Glomerular visceral epithelial cell (primary cell): ENCODE measurements at regions not wholly inside any gene's neighbourhood (a gene's known extent, or its start where the extent isn't known, plus 50 kb on each side); places are given as distances from the start of the nearest gene placed in this dataset.

Experiments
- DNase-seq: peaks from one replicate; pipeline ENCODE4 v3.0.0-alpha.2; 2016; ENCODE audit errors: extremely low spot score

DNA sequence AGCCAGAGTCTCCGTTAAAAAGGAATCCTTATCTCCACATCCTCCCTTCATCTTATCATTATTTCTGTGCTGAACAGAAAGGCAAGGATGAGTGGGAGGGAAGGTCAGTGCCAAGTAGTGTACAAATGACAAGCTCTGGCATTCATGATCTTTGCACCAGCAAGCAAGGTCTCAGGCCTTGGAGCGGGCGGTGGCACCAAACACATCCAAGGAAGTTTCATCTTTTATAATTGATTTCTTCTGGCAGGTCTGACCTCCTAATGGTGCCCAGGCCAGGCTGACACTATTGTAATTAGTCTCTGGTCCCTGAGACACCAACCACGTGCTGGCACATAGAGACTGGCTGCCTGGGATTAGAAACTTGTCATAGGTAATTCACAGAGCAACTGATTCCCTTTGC, 336.6 kb downstream of the EN1 start:
- no peak for DNase-seq

DNA sequence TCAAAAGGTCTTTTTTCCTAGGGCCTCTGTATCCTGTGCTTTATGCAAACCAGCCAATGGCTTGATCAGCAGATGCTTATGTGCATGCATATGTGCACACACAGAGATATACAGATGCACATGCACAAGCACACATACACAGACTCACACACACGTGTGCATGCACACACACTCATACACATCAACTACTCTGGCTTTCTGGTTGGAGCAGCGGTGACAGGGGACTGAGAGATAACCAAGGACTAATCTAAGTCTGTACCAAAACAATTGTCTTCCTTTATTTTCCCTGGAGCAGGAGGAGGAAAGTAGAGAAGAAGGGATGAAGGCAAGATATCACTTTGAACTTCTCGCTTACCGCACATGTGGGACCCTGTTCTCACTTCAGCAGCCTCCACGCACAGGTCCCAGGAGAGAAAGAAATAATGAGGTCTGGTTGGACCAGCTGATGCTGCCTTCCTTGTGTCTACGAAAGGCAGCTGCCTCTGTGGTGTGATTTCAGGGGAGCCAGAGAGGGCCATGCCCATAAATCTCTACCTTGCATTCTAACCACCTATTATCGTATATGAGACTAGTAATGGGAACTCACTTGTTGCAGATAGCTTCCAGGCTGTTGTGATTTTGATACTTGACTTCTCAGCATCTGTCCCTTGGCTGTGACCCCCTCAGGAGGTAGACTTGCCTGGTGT, 338.0 kb downstream of the EN1 start:
- DNase-seq, result no peak

- no peak for DNase-seq
Measured at GRCh38 chr2:118508282-118508681, 339.2 kb downstream of the EN1 start.

- no peak for DNase-seq
Measured at GRCh38 chr2:118505436-118505835, 342.0 kb downstream of the EN1 start.

DNA sequence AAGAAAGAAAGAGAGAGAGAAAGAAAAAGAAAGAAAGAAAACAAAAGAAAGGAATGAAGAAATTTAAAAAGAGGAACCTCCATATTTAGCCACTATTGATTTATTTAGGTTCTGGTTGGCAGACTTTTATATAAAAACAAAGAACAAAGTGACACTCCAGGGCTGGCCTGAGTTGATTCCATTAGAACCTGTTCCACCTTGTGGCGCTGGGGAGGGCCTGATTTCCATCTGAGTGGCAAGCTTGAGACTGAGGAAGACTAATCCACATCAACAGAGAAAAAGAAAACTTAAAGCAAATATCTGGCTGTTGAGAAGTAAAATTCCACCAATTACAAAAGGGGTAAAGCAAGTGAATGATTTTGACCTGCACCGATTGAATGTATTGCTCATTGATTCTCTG, 345.3 kb downstream of the EN1 start:
- DNase-seq, result no peak

DNA sequence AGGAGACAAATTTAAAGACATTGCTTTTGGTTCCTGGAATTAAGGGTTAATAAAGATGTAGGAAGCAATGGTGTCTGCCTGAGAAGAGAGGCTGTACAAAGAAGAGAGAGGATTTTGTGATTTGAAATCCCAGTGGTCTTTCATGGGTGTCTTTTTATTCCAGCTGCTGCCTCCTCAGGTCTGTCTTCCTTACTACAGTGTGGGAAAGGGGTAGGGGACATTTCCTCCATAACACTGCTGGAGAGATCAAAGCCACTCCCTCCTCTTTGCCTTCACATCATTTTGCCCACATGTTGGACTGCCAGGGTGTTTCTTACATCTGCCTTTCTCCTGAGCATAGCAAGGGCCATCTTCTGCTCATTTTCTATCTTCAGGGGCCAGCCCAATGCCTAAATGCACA, 348.5 kb downstream of the EN1 start:
- no peak for DNase-seq

DNA sequence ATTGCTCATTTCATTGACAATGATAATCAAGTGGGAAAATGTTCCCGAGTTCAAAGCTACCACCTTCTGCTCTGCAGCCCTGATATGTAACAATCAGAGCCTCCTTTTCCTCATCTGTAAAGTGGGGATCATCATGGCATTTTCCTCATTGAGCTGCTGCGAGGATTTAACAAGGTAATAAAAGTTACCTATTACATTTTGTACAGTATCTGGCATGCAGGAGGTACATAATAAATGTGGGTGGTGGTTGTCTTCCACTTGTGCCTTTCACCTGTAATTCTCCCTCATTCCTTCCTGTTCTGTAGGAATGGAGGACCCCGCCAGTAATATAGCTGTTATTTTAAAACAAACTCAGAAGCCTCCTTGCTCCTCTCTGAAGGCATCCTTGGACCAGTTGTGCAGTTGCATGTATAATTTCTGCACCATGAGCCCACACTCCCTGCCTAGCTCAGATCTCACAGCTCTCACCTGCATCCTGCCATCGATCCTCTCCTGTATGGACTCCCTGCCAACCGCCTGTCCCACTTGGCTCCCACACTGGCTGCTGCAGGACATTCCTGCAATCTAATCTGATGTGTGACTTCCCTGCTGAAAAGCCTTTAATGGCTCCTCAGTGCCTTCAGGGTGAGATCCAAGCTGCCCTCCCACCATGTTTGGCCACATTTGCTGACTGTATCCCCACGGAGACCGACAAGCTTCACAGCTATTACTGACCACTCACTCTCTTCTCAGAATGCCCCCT, 350.4 kb downstream of the EN1 start:
- no peak for DNase-seq

DNA sequence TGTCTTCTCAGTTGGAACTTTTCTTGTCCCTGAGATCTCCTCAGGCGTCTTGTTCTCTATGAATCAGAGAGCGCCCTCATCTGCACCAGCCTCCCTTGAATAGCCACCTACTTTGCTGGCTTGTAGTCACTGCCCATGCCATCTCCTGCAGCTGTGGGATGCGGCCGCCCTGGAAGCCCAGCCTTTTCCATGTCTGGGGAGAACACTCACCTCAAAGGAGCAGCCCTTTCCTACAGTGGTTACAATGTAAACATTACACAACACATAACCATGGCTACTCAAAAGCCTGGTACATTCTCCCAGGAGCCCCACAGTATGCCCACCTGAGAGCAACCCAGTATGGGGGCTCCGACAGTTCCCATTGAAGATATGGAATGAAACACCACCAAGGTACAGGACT, 351.0 kb downstream of the EN1 start:
- no peak for DNase-seq

DNA sequence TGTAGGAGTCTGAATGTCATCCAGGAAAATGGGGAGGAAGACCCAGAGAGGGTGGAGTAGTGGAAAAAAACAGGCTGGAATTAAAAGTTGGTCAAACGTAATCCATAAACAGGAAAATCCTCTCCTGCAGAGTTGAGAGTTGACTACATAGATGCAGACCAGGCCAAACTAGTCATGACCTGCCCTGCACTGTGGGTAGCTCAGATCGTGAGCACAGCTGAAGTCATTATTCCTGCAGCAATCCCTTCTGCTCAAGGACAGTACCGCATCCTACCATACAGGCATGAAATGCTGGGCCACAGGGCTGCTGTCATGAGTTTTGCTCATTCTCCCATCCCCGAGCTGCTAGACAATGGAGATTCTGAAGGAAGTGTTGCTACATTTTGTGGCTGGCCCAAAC, 352.2 kb downstream of the EN1 start:
- no peak for DNase-seq

DNA sequence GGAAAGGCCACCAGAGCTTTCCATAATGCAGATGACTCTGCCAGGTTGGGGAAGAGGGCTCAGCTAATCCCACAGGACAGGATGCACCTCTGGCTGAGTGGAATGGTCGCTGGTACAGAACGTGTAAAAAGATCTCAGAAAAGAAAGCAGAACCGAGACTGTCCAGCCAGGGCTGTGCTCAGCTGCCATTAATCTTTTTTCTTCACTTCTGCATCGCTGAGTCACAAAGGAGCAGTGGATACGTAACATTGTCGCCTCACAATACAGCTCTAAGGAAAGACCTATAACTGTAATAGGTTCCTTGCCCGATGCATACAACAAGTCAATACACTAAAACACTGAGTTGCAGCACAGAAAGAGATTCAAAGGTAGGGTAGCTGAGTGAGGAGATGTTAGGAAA, 354.2 kb downstream of the EN1 start:
- no peak for DNase-seq

GRCh38 chr2:118492335-118492734, 355.1 kb downstream of the EN1 start:
- DNase-seq, result no peak

DNA sequence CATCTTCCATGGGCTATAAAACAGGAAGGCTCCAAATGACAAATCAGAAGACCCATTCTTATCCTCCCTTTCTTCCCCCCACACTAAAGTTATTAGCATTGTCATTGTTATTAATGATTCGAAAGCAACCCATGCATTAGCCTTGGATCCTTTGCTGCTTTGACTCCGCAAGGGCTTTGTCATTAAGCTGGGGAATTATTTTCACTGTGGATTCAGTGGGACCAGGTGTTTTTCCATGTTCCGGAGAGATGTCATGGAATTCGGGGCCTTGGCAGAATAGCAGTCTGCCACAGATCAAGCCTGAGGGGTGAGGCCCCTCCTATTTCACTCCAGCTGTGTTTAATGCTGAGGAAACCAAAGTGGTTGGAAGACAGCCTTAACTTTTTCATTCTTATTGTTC, 357.1 kb downstream of the EN1 start:
- DNase-seq, result no peak

DNA sequence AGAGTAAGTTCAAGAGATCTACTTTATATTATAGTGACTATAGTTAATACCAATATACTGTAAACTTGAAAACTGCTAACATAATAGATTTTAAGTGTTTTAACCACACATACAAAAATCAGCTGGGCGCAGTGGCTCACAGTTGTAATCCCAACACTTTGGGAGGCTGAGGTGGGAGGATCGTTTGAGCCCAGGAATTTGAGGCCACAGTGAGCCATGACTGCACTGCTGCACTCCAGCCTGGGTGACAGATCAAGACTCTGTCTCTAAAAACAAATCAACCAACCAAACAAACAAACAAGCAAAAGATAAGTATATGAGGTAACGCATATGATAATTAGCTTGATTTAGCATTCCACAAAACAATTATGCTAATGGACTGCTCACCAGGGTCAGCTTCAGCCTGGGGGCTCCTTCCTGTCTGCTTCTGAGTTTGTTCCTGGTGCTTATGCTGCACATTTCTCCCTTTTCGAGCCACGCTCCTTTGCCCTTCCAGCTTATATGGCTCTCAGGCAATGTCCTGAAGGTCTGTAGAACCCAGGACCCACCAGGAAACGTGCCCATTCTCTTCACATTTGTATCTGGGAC, 357.6 kb downstream of the EN1 start:
- no peak for DNase-seq

DNA sequence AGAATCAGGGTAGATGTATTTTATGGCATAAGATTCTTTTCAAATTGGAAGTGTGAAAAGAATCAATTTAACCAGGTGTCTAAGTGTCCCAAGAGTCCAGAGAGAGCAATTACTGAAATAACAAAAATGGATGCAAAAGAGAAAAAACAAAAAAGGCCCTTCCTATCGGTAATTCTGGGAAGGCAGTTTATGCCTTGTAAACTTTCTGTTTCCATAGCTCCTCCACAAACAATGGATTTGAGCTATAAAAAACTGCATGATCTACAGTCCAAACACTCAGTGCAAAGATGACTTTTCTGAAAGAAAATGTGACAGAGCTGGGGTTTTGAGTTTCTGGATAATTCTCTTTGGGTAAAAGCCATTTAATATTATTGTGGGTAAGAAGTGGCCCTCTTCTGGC, 366.1 kb downstream of the EN1 start:
- no peak for DNase-seq

DNA sequence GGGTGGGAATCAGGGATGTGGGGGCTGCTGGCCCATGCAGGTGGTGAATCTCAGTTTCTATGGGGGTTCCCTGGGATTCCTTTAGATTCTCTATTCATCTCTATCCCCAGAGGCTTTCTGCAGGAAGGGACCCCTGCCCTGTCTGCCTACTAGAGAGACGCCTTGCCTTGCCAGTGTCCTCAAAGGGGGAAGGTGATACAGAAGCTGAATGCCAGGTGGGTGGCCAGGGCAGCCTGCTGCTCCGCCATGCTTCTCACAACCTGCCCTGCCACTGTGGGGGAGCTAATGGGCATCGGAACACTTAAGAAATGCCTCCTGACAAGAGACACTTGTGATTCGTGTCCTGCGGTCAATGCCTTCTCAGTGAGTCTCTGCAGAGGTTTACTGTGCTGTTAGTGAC, 368.4 kb downstream of the EN1 start:
- DNase-seq, result no peak

DNA sequence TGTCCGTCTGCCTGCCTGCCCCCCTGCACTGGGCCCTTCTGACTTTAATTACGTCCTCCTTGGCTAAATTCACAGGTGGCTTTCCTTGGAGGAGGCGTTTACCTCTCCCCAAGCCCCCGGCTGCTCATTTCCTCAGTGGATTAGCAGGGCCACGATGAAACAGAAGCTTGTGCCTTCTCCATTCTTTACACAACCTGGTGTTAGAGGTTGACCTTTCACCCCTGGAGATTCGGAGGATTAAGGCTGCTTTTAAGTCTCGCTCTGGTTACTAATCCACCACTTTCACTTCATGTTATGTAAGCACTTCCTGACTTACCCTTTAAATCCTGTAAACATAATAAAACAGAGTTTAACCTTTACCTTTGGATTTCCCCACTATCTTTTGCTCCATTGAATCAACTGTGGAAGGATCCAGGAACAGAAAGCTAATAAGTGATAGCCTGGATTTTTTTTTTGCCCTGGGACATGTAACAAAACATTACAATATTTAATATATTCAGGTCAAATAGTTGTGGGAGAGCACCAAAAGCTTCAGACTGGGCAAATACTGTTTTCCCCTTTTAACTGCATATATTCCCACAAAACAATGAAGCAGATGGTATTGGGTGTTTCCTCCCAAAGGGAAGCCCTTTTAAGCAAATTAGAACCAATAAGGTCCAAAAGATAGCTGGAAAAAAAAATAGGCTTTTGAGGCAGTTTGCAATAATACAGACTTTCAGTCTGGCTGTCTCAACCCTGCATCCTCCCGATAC, 370.2 kb downstream of the EN1 start:
- no peak for DNase-seq

GRCh38 chr2:118475622-118476205, 371.7 kb downstream of the EN1 start:
- DNase-seq, result no peak

DNA sequence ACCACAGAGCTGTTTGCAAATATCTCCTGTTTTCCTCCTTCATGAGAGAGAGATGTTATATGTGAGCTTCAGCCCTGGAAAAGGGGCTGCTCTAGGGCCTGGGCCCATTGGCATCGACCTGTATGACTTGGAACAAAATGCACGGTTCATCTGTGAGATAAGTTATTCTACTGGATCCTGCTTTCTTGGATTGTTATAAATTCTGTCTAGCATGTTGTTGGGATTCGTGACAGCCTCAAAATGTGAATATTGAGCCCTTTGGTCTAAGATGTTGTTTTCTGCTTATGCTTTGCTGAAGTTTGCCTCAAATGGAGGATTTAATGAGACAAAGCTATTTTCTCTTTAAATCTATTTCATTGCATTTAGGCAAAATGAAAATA, 372.9 kb downstream of the EN1 start:
- no peak for DNase-seq

GRCh38 chr2:118473846-118474540, 373.5 kb downstream of the EN1 start:
- no peak for DNase-seq

DNA sequence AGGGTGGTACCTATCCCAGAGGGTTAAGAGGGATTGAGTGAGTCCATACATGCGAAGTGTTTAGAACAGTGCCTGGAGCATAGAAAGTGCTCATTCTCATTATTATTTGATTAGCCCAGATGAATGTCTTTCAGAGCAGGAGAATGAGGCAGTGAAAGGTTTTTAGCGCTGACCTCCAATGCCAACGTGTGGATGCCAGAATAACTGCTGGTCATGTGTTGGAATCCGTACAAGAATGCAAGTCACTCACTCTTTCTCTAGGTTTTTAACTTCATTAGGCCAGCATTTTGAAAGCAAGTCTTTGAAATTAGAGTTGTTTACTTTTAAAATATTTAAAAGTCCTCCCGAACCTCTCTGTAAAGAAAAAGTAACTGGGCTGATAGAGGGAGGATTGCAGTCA, 374.2 kb downstream of the EN1 start:
- no peak for DNase-seq

DNA sequence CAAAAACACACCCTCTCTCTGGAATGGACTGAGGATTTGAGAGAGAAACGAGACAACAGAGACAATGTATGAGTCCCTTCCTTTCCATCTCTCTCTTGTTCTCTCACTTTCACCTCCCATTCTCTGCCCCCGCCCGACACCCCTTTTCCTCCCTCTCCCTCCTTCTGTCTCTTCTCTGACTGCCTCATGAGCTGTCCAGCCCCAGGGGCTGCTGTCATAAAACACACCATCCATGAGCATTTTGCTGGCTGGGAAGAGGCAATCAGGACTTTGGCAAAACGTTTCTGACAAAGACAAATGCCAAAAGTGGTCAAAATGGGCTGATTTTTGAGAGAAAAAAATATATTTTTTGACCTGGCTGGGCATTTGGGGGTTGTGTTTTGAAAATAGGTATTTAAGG, 377.2 kb downstream of the EN1 start:
- DNase-seq, result no peak

DNA sequence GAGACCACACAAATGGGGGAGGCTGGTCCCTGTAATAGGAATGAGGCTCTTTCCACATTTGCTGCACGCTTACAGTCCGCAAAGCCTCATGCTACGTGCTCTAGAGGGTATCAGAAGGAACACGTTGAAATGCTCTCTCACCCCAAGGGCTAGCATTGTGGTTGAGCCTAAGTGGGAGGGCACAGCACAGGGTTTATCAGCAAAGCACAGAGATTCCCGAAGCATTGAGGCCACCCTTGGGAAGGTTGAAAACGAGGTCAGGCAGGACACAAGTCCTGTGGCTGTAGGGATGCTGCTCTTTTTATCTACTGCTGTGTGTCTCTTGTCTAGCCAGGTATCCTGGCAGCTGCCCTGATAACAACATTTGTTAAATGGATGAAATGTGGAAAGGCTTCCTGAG, 378.3 kb downstream of the EN1 start:
- DNase-seq, result no peak
